ENCODE measurements at regions not wholly inside any gene's neighbourhood (a gene's known extent, or its start where the extent isn't known, plus 50 kb on each side); places are given as distances from the start of the nearest gene placed in this dataset.

GRCh38 chr21:38136201-38136600, 120.6 kb upstream of the KCNJ15 start:
- TF ChIP-seq CTCF (conservative IDR thresholded peaks at IDR 0.05; ENCODE audit: control insufficient read depth, insufficient read depth, low read depth, low read length), result no peak
- peak; percentile 20 for DNase-seq (ENCODE audit: low read depth)
- no peak overlapping the region for H3K4me3 ChIP-seq (ENCODE audit: control insufficient read depth, low read depth, low read length)

GRCh38 chr21:38139380-38140168, 117.2 kb upstream of the KCNJ15 start:
- peak; percentile 11 for DNase-seq (ENCODE audit: low read depth)

GRCh38 chr21:38140207-38140903, 116.4 kb upstream of the KCNJ15 start:
- H3K4me3 ChIP-seq (ENCODE audit: control insufficient read depth, low read depth, low read length), result no peak overlapping the region
- DNase-seq (ENCODE audit: low read depth), result peak; percentile 47
- TF ChIP-seq CTCF (conservative IDR thresholded peaks at IDR 0.05; ENCODE audit: control insufficient read depth, insufficient read depth, low read depth, low read length), result no peak

More at GRCh38 chr21:38139380-38140168, 117.2 kb upstream of the KCNJ15 start:
- H3K4me3 ChIP-seq (ENCODE audit: control insufficient read depth, low read depth, low read length), result no peak overlapping the region
- no peak for TF ChIP-seq CTCF (conservative IDR thresholded peaks at IDR 0.05; ENCODE audit: control insufficient read depth, insufficient read depth, low read depth, low read length)

GRCh38 chr21:38142224-38142623, 114.6 kb upstream of the KCNJ15 start:
- no peak for DNase-seq (ENCODE audit: low read depth)
- no peak for TF ChIP-seq CTCF (conservative IDR thresholded peaks at IDR 0.05; ENCODE audit: control insufficient read depth, insufficient read depth, low read depth, low read length)
- H3K4me3 ChIP-seq (ENCODE audit: control insufficient read depth, low read depth, low read length), result no peak overlapping the region

- no peak for DNase-seq (ENCODE audit: low read depth)
- no peak overlapping the region for H3K4me3 ChIP-seq (ENCODE audit: control insufficient read depth, low read depth, low read length)
- no peak for TF ChIP-seq CTCF (conservative IDR thresholded peaks at IDR 0.05; ENCODE audit: control insufficient read depth, insufficient read depth, low read depth, low read length)
These were observed 112.6 kb upstream of the KCNJ15 start for GRCh38 chr21:38144193-38144592.

GRCh38 chr21:38145104-38145503, 111.7 kb upstream of the KCNJ15 start:
- TF ChIP-seq CTCF (conservative IDR thresholded peaks at IDR 0.05; ENCODE audit: control insufficient read depth, insufficient read depth, low read depth, low read length), result no peak
- H3K4me3 ChIP-seq (ENCODE audit: control insufficient read depth, low read depth, low read length), result no peak overlapping the region

More at GRCh38 chr21:38145104-38145503, 111.7 kb upstream of the KCNJ15 start:
- DNase-seq (ENCODE audit: low read depth), result no peak
